ENCODE measurements at regions not wholly inside any gene's neighbourhood (a gene's known extent, or its start where the extent isn't known, plus 50 kb on each side); places are given as distances from the start of the nearest gene placed in this dataset.

DNA sequence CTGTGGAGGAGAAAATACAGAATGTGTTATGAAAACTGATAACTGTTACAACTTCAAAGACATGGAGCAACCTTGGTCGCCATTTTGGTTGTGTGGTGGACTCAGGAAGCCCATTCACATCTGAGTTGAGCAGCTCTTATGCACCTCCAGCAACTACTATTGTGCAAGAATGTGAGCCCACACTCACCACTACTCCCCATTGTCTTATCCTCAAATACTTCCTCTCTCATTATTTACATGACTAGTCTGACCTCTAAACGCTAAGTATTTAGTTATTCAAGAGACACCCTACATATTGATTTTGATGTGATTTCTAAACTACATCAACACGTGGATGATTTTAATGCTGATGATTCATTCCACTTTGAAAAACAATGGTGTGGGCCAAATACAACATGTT lies 516.6 kb upstream of the CLINT1 start:
- TF ChIP-seq EZH2 (IDR thresholded peaks at IDR 0.05; ENCODE audit: insufficient read depth, poor library complexity, severe bottlenecking) (no peak), EZH2phosphoT487 (IDR thresholded peaks at IDR 0.05; ENCODE audit: insufficient read depth, low read depth) (no peak)

Measured in GM23248 (cell line).